GM12873 (cell line): ENCODE measurements at regions not wholly inside any gene's neighbourhood (a gene's known extent, or its start where the extent isn't known, plus 50 kb on each side); places are given as distances from the start of the nearest gene placed in this dataset.

Source experiments
- TF ChIP-seq, protein P1 (sequence below): IDR thresholded peaks from 2 replicates; pipeline ENCODE4 v1.5.1; 2012; ENCODE audit warnings: low read depth, mild to moderate bottlenecking, moderate library complexity, low read length, control low read depth; ENCODE audit not compliant: insufficient read depth; ENCODE audit errors: missing control alignments

DNA sequence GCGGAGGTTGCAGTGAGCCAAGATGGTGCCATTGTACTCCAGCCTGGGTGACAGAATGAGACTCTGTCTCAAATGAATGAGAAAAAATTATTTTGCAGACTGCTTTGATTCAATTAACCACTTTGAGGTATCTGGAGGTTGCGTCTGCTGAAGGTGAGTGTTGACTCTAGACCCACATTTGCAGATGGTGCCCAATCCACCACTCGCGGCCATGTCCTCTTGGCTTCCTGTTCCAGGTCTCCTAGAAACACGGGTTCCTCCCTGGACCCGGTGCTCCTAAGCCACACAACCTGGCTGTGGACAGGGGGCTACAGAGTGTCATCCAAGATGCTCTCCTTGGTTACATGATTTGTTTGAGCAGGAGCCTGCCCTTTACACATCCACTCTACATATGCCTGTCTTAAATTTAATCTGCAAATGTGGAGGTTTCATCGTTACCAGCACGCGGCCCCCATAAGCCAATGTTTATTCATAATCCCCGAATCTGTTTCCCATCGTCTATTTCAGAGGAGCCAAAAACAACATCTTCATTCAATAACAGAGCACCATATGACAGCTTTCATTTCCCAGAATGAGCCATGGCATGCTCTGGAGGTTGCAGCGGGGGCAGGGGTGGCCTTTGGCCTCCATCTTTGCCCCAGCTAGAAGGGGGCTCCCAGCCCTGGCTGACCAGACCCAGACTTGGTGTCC lies 377.2 kb downstream of the CTTN start:
- TF ChIP-seq, protein P1, sequence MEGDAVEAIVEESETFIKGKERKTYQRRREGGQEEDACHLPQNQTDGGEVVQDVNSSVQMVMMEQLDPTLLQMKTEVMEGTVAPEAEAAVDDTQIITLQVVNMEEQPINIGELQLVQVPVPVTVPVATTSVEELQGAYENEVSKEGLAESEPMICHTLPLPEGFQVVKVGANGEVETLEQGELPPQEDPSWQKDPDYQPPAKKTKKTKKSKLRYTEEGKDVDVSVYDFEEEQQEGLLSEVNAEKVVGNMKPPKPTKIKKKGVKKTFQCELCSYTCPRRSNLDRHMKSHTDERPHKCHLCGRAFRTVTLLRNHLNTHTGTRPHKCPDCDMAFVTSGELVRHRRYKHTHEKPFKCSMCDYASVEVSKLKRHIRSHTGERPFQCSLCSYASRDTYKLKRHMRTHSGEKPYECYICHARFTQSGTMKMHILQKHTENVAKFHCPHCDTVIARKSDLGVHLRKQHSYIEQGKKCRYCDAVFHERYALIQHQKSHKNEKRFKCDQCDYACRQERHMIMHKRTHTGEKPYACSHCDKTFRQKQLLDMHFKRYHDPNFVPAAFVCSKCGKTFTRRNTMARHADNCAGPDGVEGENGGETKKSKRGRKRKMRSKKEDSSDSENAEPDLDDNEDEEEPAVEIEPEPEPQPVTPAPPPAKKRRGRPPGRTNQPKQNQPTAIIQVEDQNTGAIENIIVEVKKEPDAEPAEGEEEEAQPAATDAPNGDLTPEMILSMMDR = no peak

- TF ChIP-seq, protein P1 = no peak
Observed at GRCh38 chr11:70776914-70777532, 378.7 kb downstream of the CTTN start.

DNA sequence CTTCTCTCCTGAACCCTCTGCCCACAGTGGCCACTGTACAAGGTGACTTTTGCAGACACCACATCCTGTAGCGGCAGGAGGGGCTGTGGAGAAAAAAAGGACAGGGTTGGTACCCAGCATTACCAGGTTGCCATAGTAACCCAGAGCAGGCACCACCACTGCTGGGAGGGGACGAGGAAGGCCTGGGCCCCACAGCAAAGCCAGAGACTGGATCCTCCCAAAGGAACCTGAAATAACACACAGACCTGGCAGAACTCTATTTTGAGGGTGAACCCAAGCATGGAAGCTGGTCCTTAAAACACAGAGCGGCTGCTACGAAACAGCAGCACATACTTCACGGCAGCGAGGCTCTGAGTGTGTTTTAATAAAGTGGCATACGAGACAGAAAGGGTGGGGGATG lies 380.6 kb downstream of the CTTN start:
- TF ChIP-seq, protein P1 = no peak

DNA sequence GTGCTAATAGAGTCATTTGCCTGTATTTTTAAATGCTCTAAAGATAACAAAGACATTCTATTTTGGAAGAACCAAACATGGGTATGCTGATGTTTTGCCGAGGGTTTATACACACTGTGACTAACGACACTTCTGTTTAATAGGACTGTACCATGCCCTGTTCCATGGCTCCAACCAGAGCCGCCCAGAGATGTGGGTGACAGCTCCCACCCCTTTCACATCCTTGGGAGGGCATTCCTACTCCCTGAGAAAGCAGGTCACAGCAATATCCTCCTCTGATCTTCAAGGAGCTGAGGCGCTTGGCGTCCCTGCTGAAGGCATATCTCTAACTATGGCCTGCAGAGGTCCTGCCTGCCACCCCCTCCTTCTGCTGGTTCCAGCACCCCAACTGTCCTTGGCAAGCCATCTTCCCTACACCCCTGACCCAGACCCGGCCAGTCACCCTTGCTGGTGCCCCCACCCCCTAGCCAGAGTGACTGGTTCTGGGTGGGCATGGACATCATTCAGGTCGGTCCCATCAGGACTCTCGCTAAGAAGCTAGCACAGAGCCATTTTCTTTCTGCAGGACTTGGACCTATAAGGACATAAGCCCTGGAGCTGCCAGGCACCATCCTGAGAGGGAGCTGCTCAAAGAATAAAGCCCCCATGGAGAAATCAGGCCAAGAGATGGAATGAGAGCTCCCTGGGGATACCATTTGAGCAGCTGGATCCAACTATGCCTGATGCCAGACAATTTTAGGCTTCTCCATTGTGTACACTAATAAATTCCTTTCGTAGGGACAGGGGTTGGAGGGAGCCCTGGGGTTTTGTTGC lies 381.3 kb downstream of the CTTN start:
- TF ChIP-seq, protein P1 = no peak

DNA sequence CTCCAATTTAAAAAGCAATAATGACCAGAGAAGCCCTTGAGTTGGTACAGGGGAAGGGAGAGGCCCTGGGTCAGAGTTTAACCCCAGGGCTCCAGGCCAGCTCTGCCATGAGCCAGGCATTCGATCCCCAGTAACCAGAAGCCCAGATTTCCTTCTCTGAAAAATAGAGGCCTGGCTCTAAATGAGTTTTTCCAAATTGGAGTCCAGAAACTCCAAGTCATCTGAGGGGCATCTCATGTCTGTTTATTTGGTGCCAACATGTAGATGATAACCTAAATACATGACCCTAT lies 381.9 kb downstream of the CTTN start:
- TF ChIP-seq, protein P1 = no peak

- TF ChIP-seq, protein P1 = no peak
Observed at GRCh38 chr11:70782401-70782913, 384.1 kb downstream of the CTTN start.

GRCh38 chr11:70783356-70783755 lies 385.0 kb downstream of the CTTN start:
- TF ChIP-seq, protein P1 = no peak
